ENCODE measurements at regions not wholly inside any gene's neighbourhood (a gene's known extent, or its start where the extent isn't known, plus 50 kb on each side); places are given as distances from the start of the nearest gene placed in this dataset.

DNA sequence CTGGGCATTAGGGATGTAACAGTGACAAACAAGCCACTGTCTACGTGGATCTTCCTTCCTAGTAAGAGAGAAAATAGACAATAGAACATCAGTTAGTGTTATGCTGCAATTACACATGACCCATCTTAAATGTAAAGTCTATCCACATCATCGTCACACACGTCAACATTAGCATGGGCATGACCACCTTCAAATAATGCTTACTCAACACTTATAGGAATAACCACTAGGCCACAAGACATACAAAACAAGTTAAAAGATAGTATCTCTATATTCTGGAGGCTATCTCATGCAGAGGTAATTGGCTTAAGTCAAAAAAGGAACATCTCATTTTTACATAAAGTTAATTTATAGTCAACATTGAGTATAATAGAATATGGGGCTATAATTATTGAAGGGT is 156.5 kb downstream of the MOXD1 start:
- in situ Hi-C loops (cut with MboI; ENCODE audit: low sequenced_read_pairs), result no loop called here

DNA sequence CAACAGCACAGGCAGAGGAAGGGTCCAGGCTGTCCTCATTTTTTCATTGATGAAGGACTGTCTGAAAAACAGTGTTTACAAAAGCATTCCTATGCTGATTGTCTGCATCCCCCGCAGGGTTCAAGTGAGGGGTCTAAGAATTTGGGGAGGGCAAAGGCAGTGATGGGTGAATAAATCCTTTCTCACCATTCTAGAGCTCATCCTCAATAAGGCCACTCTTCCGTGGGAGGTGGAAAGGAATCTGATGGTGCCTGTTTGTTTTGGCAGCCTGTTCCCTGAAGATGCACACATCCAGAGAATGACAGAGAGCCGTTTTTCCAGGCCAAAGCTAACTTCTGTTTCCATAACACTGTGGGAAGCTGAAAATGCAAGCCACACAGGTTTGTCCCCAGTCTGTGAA is 164.5 kb downstream of the MOXD1 start:
- in situ Hi-C loops (cut with MboI; ENCODE audit: low sequenced_read_pairs), result no loop called here

DNA sequence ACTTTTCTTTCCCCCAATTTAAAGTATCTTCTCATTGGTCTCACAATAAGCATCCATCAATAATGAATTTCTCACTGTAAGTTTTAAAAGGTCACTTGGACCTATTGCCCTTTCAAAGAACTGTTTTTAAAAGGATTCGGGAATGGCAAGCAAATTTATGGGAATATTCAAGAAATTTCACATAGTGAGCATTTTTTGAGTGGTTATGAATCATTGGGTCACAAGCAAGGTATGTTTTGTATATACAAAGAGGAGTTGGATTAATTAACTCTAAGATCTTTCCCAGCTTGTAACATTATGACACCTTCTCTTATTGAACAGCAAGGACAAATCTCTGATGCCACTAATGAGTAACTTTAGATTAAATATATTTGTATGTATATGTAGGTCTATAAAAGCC is 165.0 kb downstream of the MOXD1 start:
- in situ Hi-C loops (cut with MboI; ENCODE audit: low sequenced_read_pairs), result no loop called here

DNA sequence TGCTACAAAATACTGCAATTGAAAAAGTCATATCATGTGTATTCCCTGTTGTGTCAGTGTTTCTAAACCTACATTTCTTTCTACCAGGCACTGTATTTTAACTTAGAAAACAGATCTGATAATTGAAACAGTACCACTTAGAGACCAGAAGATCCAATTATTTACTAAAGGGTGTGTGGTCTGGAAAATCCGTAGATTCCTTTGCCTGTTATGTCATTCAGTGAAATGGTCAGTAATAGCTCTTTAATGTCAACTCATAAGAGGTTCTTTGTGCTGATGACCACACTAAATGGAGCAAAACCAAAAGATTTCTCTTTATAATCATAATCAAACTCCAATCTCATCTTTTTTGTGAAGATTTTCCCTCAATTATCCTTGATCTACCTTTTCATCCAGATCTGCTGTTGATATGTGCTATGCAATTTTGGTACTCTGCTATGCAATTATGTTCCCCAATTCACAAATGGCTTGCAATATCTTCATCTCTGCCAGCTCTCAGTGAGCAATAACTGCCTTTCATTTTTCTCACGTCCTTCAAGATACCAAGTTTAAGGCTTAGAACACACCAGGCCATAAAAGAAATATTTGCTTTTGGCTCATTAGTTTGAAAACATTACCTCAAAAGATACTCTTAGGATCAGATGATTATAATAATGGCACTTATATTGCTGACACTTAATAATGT is 165.5 kb downstream of the MOXD1 start:
- in situ Hi-C loops (cut with MboI; ENCODE audit: low sequenced_read_pairs), result no loop called here

DNA sequence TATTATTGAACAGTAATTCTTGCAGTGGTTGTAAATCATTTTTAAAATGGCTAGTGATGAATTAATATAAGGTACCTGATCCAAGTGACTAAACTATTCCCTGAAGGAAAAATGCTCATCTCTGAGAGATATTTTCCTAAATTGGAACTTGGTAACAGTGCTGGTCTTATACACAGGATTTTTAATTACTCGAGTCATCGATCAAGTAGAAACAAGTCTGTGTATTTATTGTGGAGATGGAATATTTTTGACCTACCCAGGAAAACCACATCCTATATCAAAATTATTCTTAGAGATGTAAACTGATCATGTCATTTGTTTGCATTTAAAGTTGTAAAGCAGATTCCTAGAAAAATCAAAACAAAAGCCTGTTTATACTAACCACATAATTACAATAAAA is 166.9 kb downstream of the MOXD1 start:
- in situ Hi-C loops (cut with MboI; ENCODE audit: low sequenced_read_pairs), result no loop called here

DNA sequence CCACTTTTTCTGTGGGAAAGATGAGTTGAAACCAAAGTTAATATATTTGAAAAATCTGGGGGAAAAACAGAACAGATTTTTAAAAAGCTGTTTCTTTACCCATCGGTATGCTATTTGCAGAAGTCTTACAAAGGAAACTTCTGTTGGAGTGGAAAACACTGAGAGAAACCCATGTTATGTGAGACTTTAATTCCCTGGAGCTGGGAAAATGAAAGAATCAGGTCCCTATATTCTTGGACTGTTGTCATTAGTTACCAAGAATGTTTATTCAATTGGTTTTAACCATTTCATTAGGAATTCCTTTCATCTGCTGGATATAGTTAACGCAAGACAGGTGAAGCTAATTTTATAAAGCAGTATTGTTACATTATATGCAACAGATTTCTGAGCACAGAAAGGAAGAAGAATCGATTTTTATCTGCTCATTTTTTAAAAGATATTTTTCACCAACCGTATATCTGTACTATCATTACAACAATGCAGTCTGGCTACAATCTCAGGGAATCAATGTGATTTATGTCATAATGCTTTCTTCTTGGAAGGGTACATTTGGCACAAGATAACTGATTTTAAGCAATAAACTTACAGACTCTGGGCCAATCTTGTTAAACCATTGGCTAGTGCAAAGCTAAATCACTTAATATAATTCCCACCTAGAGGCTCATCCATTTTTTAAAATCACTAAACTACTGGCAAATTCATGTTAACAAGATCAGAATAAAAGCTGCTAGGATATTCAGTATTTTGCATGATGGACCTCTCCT is 170.0 kb downstream of the MOXD1 start:
- in situ Hi-C loops (cut with MboI; ENCODE audit: low sequenced_read_pairs), result no loop called here

DNA sequence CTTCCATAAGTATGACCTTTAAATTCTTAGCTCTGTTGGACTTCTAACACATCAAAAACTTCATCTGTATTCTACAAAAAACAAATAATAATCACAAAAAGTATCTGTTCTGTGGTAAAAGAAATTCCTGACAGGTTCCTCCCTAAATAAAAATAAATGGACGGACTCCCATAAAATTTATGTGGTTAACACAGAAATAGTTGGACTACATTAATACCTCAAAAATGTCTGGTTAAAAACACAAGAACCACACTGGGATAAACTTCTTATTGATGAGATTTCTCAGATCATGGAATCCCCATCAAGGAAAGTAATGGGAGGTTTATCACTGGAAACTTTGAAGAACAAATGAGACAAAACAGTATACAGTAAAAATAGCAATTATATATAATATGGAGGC is 172.4 kb downstream of the MOXD1 start:
- in situ Hi-C loops (cut with MboI; ENCODE audit: low sequenced_read_pairs), result no loop called here

DNA sequence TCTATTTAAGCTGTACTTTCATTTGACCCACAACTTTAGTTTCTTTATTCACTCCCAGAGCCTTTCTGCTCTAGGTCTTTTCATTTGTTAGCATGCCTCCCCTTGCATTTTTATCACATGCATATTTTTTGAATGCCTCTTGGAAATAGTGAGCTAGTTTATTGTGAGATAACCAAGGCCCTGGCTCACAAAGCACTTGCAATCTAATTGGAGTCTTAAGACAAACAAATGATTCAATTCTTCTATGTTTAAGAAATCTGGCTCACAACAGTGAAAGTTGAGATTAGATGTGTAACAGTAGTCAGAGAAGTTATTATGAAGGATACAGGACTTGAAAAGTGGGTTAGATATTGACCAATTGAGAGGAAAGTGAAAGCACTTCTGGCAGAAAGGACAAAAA is 173.4 kb downstream of the MOXD1 start:
- in situ Hi-C loops (cut with MboI; ENCODE audit: low sequenced_read_pairs), result no loop called here

DNA sequence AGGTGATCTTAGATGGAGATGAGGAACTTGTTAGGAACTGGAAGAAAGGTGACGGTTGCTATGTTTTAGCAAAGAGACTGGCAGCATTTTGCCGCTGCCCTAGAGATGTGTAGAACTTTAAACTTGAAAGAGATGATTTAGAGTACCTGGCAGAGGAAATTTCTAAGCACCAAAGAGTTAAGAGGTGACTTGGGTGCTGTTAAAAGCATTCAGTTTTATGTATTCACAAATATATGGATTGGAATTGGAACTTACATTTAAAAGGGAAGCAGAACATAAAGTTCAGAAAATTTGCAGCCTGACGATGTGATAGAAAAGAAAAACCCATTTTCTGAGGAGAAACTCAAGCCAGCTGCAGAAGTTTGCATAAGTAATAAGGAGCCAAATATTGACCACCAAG is 176.3 kb downstream of the MOXD1 start:
- in situ Hi-C loops (cut with MboI; ENCODE audit: low sequenced_read_pairs), result loop anchor here (25.0 kb wide), 2 partner anchors 313 to 538 kb away; no protein-coding TSS in a partner anchor

DNA sequence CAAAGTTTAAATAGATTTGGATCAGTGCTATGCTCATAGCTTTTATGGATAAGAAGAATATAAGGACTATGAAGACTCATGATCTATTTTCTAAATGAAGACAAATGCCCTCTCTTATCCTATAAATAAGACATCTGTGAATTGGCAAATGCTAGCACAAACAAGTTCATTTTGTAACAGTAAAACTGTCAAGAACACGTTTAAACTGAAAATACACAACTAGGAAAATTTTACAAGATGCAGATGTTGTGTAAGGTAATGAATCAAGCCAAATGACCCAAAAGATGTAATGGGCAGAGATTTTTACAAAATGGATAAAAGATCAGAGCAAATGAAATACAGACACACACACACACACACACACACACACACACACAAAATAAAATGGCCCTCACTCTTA is 180.5 kb downstream of the MOXD1 start:
- in situ Hi-C loops (cut with MboI; ENCODE audit: low sequenced_read_pairs), result loop anchor here (25.0 kb wide), 2 partner anchors 308 to 533 kb away; no protein-coding TSS in a partner anchor

DNA sequence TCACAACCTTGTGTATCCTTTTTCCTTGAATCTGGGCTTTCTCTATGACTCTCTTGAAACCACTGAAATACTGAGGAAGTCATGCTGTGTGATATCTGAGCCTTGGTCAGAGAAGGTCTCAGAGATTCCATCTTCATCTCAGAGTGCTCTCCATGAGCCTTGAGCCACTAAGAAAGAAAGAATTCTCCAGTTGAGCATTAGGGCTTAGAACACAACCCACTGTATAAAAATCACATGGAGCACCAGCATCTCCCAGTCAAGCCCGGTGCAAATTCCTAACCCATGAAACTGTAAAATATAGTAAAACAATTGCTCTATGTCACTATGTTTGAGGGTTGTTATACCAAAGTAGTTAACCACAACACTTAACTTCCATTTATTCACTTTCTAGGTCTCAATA is 181.4 kb downstream of the MOXD1 start:
- in situ Hi-C loops (cut with MboI; ENCODE audit: low sequenced_read_pairs), result loop anchor here (25.0 kb wide), 2 partner anchors 308 to 533 kb away; no protein-coding TSS in a partner anchor

DNA sequence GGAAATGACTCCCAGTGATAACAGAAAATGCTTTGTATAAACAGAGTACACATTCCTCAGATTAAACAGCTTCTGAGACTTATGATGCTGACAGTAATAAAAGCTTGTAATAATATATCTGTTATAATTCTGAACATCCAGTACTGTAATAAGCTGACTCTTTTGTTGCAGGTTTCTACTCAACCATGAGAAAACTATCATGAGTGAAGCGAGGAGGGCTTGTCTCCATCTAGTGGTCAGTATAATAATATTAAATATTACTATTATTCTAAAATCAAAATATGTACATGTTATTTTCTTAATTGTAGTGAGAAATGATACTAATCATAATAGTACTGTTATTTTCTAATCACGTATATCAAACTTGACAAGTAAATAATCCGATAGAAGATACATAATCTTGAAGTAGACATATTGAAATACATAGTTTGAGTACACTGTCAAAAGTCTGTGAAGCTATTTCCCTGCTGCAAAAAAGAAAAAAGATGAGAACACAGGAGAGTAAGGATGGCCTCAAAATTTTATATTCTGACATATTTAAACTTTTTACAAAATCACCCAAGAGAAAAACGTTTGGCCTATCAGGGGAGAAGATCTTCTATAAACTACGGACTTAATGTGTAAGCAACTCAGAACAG is 183.1 kb downstream of the MOXD1 start:
- in situ Hi-C loops (cut with MboI; ENCODE audit: low sequenced_read_pairs), result loop anchor here (25.0 kb wide), 2 partner anchors 306 to 531 kb away; no protein-coding TSS in a partner anchor

DNA sequence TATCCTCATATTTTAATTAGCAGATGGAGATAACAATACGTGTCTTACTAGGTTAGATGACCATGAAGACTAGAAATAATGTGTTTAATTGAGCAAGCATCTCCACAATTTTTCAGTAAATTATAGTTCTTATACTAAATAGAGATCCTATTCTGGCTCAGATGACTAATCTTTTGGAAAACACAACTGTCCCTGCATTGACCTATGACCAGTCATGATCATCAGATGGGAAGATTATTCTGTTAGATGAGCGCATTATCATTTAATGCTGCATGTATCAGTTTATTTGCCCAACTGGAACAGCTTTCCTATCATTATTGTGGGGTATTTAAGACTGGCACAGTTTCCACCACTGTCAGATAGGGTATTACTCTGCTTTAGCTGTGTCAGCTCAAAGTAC is 185.5 kb downstream of the MOXD1 start:
- in situ Hi-C loops (cut with MboI; ENCODE audit: low sequenced_read_pairs), result loop anchor here (25.0 kb wide), 2 partner anchors 304 to 529 kb away; no protein-coding TSS in a partner anchor

DNA sequence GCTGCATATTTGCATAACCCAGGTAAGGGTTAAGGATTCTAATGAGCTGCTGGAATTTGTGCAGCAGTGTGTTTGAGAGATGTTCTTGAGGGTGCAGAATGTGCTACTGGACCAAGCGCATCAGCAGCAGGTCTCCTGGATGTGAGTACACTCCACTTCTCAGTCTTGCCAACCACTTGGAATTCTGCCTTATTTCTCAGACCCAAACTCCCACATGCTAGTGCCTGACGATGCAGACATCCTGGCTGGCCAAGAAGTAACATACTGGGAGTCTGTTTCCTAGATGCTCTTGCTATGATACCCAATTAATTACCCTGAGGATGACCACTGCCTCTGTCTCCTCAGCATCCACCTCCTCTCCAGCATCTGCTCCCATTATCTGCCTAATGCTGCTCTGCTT is 186.6 kb downstream of the MOXD1 start:
- in situ Hi-C loops (cut with MboI; ENCODE audit: low sequenced_read_pairs), result loop anchor here (25.0 kb wide), 2 partner anchors 302 to 527 kb away; no protein-coding TSS in a partner anchor

DNA sequence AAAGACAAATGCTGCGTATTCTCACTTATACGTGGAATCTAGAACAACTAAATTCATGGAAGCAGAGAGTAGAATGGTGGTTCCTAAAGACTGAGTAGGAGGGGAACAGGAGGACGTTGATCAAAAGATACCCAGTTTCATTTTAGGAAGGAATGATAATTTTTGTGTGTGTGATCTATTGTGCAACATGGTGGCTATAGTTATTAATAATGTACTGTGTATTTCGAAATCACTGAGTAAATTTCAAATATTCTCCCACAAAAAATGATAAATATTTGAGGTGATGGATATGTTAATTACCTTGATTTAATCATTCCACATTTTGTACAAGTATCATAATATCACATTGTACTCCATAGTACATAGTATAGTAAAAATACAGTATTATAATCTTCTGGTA is 187.5 kb downstream of the MOXD1 start:
- in situ Hi-C loops (cut with MboI; ENCODE audit: low sequenced_read_pairs), result loop anchor here (25.0 kb wide), 2 partner anchors 301 to 526 kb away; no protein-coding TSS in a partner anchor

DNA sequence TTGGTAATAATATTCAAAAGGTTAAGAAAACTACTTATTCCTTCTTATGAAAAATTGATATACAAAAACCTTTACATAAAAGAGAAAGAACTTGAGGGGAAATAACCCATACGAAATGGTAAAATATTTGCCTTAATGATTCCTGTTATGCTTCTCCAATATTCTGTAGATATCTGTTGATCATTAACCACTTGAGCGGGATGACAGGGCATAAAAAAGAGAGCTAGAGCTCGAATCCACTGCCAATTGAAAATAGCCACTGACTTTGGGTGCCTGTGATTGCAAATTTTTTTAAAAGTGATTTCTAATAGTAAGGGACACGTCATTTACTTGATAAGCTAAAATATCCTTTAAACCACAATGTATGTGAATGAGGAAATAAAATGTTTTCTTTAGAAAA is 188.1 kb downstream of the MOXD1 start:
- in situ Hi-C loops (cut with MboI; ENCODE audit: low sequenced_read_pairs), result loop anchor here (25.0 kb wide), 2 partner anchors 301 to 526 kb away; no protein-coding TSS in a partner anchor

DNA sequence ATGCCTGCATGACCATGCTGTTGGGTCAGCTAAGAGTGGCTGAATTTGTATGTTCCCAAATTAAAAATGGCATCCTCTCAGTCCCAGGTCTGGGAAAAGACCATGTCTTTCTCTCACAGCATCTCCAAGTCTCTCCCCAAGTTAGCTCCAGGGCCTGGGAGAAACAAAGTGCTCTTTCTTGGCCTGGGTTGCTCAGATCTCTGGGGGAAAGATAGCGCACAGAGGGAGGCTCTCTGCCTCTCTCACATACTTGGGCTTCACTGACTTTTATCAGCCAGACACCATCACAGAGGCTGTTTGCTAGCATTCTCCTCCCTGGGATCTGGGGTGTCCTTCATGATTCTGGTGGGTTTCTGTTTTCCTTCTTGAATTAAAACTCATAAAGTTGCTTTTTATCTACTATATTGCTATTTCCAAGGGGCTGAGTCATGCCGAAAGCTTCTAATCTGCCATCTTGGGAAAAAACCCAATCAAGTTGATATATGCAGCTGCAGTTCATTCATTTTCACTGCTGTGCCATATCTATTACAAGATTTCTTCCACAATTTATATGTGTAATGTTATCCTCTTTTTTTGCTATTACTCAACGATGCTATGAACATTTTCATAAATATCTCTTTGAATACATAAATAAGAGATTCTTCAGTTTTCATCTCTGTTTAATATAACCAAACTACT is 190.2 kb downstream of the MOXD1 start:
- in situ Hi-C loops (cut with MboI; ENCODE audit: low sequenced_read_pairs), result loop anchor here (25.0 kb wide), 2 partner anchors 299 to 524 kb away; no protein-coding TSS in a partner anchor

DNA sequence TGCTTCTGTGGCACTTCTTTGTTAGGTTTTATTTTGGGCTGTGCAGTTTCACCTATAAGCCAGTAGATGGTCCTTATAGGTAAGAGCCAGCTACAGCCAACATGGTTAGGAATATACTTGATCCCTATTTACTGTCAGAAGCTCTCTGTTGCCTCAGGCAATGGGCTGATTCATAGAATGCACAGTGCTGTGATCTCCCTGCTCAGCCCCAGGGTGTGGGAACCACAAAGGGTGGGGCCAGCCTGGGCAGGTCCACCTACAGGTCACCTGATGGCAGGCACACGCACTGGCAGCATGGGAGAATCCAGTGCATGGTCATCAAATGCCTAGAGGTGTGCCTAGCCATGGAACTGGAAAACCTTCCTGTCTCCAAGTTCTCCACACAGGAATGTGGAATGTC is 191.9 kb downstream of the MOXD1 start:
- in situ Hi-C loops (cut with MboI; ENCODE audit: low sequenced_read_pairs), result loop anchor here (25.0 kb wide), 2 partner anchors 297 to 522 kb away; no protein-coding TSS in a partner anchor

DNA sequence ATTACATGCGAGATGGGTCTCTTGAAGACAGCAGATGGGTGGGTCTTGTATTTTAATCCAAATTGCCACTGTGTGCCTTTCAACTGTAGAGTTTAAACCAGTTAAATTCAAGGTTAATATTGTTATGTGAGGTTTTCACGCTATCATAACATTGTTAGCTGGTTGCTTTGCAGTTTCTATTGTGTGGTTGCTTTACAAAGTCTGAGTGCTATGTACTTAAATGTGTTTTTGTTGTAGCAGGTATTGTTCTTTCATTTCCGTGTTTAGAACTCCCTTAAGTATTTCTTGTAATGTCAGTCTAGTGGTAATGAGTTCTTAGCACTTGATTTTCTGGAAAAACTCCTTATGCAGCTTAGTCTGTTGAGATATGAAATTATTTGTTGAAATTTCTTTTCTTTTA is 193.3 kb downstream of the MOXD1 start:
- in situ Hi-C loops (cut with MboI; ENCODE audit: low sequenced_read_pairs), result loop anchor here (25.0 kb wide), 2 partner anchors 296 to 521 kb away; no protein-coding TSS in a partner anchor

DNA sequence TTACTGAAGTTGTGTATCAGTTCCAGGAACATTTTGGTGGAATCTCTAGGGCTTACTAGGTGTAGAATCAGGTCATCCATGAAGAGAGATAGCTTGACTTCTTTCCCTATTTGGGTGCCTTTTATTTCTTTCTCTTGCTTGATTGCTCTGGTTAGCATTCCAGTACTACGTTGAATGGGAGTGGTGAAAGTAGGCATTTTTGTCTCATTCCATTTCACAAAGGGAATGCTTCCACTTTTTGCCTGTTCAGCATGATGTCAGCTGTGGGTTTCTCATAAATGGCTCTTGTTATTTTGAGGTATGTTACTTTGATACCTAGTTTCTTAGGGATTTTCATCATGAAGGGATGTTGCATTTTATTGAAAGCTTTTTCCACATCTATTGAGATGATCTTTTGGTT is 195.3 kb downstream of the MOXD1 start:
- in situ Hi-C loops (cut with MboI; ENCODE audit: low sequenced_read_pairs), result loop anchor here (25.0 kb wide), 2 partner anchors 294 to 519 kb away; no protein-coding TSS in a partner anchor

All from HL-60/S4 treated with phorbol 12-myristate 13-acetate at 8.2 ng/mL for 4 days and 3 days (cell line).